ENCODE measurements at regions not wholly inside any gene's neighbourhood (a gene's known extent, or its start where the extent isn't known, plus 50 kb on each side); places are given as distances from the start of the nearest gene placed in this dataset.
"Not testable (repeated sequence)": the region's sequence is repeated elsewhere in the genome, so short reads cannot be mapped to it uniquely, and the experiment has no call there.

GRCh38 chr12:33180918-33181317 is 258.7 kb downstream of the SYT10 start:
- ATAC-seq (ENCODE audit: poor library complexity) (no peak), DNase-seq (no peak)
- TF ChIP-seq CTCF (IDR thresholded peaks at IDR 0.05): no peak
- no peaks in the 10 kb centered on the region for H3K9me3 ChIP-seq (ENCODE audit: control insufficient read depth in 1 of 2, insufficient read depth in 1 of 2, low read length in 2 of 2)
- Mint-ChIP-seq H3K4me3 (no peak overlapping the region), H3K9me3 (peaks cover 9% of the 10 kb centered on the region), H3K4me1 (ENCODE audit: low read depth) (no peaks in the 10 kb centered on the region), H3K27me3 (no peaks in the 10 kb centered on the region), H3K36me3 (ENCODE audit: low read depth) (no peaks in the 10 kb centered on the region), H3K27ac (no peak overlapping the region)
- no peak overlapping the region for H3K4me3 ChIP-seq (ENCODE audit: low read length)
- no peaks in the 10 kb centered on the region for H3K36me3 ChIP-seq (ENCODE audit: insufficient read depth, low read length)
- H3K27me3 ChIP-seq (ENCODE audit: control insufficient read depth in 1 of 2, insufficient read depth in 2 of 2, low read length in 2 of 2): no peaks in the 10 kb centered on the region
- H3K27ac ChIP-seq (ENCODE audit: low read depth in 1 of 2, low read length in 2 of 2): no peak overlapping the region
- intact Hi-C loops (cut with DNase I, micrococcal nuclease): no loop called here
- POLR2A ChIA-PET: no interaction called here
- CTCF ChIA-PET: no interaction called here
- no peaks in the 10 kb centered on the region for H3K4me1 ChIP-seq (ENCODE audit: insufficient read depth, low read length)

GRCh38 chr12:33166260-33166659 is 269.7 kb upstream of the PKP2 start:
- H3K9me3 ChIP-seq (ENCODE audit: control insufficient read depth in 1 of 2, insufficient read depth in 1 of 2, low read length in 2 of 2); POLR2A ChIA-PET; H3K4me3 ChIP-seq (ENCODE audit: low read length); DNase-seq; H3K36me3 ChIP-seq (ENCODE audit: insufficient read depth, low read length); H3K36me3 Mint-ChIP-seq (ENCODE audit: low read depth); ATAC-seq (ENCODE audit: poor library complexity); H3K4me3 Mint-ChIP-seq; CTCF ChIA-PET; H3K9me3 Mint-ChIP-seq; H3K27ac Mint-ChIP-seq; H3K4me1 ChIP-seq (ENCODE audit: insufficient read depth, low read length); H3K27me3 Mint-ChIP-seq; intact Hi-C loops (cut with DNase I, micrococcal nuclease); H3K27me3 ChIP-seq (ENCODE audit: control insufficient read depth in 1 of 2, insufficient read depth in 2 of 2, low read length in 2 of 2); H3K27ac ChIP-seq (ENCODE audit: low read depth in 1 of 2, low read length in 2 of 2); H3K4me1 Mint-ChIP-seq (ENCODE audit: low read depth): not testable (repeated sequence)

- H3K9me3 Mint-ChIP-seq: peaks cover 8% of the 10 kb centered on the region
- ChIA-PET POLR2A (no interaction called here), CTCF (no interaction called here)
- no peaks in the 10 kb centered on the region for H3K4me1 Mint-ChIP-seq (ENCODE audit: low read depth)
- Histone ChIP-seq H3K27me3 (ENCODE audit: control insufficient read depth in 1 of 2, insufficient read depth in 2 of 2, low read length in 2 of 2) (no peaks in the 10 kb centered on the region), H3K9me3 (ENCODE audit: control insufficient read depth in 1 of 2, insufficient read depth in 1 of 2, low read length in 2 of 2) (no peaks in the 10 kb centered on the region), H3K36me3 (ENCODE audit: insufficient read depth, low read length) (no peaks in the 10 kb centered on the region), H3K4me3 (ENCODE audit: low read length) (no peak overlapping the region), H3K4me1 (ENCODE audit: insufficient read depth, low read length) (no peaks in the 10 kb centered on the region), H3K27ac (ENCODE audit: low read depth in 1 of 2, low read length in 2 of 2) (no peak overlapping the region)
- intact Hi-C loops (cut with DNase I, micrococcal nuclease): loop anchor here in 1 of 2 experiments (2.0 kb wide), 1 partner anchor 15 kb away; no protein-coding TSS in a partner anchor
- H3K27me3 Mint-ChIP-seq: no peaks in the 10 kb centered on the region
- ATAC-seq (ENCODE audit: poor library complexity) (no peak), DNase-seq (no peak)
- H3K36me3 Mint-ChIP-seq (ENCODE audit: low read depth): no peaks in the 10 kb centered on the region
- H3K27ac Mint-ChIP-seq: no peak overlapping the region
- H3K4me3 Mint-ChIP-seq: no peak overlapping the region
- TF ChIP-seq CTCF (IDR thresholded peaks at IDR 0.05): no peak
These were observed 259.5 kb upstream of the PKP2 start for GRCh38 chr12:33156042-33156441.

GRCh38 chr12:33147292-33147691 is 250.7 kb upstream of the PKP2 start:
- H3K9me3 ChIP-seq (ENCODE audit: control insufficient read depth in 1 of 2, insufficient read depth in 1 of 2, low read length in 2 of 2); POLR2A ChIA-PET: not testable (repeated sequence)

More at GRCh38 chr12:33147292-33147691, 250.7 kb upstream of the PKP2 start:
- CTCF ChIA-PET; H3K4me3 ChIP-seq (ENCODE audit: low read length); H3K9me3 Mint-ChIP-seq; H3K4me1 ChIP-seq (ENCODE audit: insufficient read depth, low read length); DNase-seq; H3K27me3 Mint-ChIP-seq; H3K4me3 Mint-ChIP-seq; H3K36me3 ChIP-seq (ENCODE audit: insufficient read depth, low read length); ATAC-seq (ENCODE audit: poor library complexity); H3K4me1 Mint-ChIP-seq (ENCODE audit: low read depth); H3K27ac Mint-ChIP-seq; intact Hi-C loops (cut with DNase I, micrococcal nuclease); H3K36me3 Mint-ChIP-seq (ENCODE audit: low read depth); H3K27ac ChIP-seq (ENCODE audit: low read depth in 1 of 2, low read length in 2 of 2); H3K27me3 ChIP-seq (ENCODE audit: control insufficient read depth in 1 of 2, insufficient read depth in 2 of 2, low read length in 2 of 2): not testable (repeated sequence)

Data from CD4-positive, alpha-beta T cell (primary cell).